ENCODE measurements at regions not wholly inside any gene's neighbourhood (a gene's known extent, or its start where the extent isn't known, plus 50 kb on each side); places are given as distances from the start of the nearest gene placed in this dataset.

DNA sequence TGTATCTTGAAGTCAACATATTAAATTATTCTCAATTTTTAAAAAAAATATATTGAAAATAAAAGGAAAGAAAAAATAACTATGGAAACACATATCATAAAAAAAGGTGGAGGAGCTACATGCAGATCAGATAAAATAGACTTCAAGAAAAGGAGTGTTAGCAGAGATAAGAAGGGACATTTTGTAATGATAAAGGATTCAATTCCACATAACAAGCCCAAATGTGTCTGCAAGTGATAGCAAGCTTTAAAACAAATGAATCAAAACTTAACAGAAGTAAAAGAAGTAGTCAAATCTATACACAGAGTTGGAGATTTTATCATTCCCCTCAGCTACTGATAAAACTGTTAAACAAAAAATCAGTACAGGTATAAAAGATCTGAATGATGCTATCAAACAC is 74.9 kb downstream of the TTC32 start:
- DNase-seq (ENCODE audit: extremely low spot score) = no peak
- ChIA-PET CTCF (interaction anchor here (1.1 kb wide), 2 partner anchors 8 to 21 kb away, joined by 3 read pairs; no protein-coding TSS in a partner anchor), POLR2A (no interaction called here)
- TF ChIP-seq, protein P1, sequence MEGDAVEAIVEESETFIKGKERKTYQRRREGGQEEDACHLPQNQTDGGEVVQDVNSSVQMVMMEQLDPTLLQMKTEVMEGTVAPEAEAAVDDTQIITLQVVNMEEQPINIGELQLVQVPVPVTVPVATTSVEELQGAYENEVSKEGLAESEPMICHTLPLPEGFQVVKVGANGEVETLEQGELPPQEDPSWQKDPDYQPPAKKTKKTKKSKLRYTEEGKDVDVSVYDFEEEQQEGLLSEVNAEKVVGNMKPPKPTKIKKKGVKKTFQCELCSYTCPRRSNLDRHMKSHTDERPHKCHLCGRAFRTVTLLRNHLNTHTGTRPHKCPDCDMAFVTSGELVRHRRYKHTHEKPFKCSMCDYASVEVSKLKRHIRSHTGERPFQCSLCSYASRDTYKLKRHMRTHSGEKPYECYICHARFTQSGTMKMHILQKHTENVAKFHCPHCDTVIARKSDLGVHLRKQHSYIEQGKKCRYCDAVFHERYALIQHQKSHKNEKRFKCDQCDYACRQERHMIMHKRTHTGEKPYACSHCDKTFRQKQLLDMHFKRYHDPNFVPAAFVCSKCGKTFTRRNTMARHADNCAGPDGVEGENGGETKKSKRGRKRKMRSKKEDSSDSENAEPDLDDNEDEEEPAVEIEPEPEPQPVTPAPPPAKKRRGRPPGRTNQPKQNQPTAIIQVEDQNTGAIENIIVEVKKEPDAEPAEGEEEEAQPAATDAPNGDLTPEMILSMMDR (IDR thresholded peaks at IDR 0.05; ENCODE audit: control extremely low read depth, extremely low read depth, low read depth, missing control alignments) = no peak

- ChIA-PET POLR2A (no interaction called here), CTCF (no interaction called here)
- TF ChIP-seq, protein P1 (IDR thresholded peaks at IDR 0.05; ENCODE audit: control extremely low read depth, extremely low read depth, low read depth, missing control alignments) = no peak
- DNase-seq (ENCODE audit: extremely low spot score) = no peak
Observed at GRCh38 chr2:19823507-19823906, 78.3 kb downstream of the TTC32 start.

- DNase-seq (ENCODE audit: extremely low spot score) = no peak
- ChIA-PET POLR2A (no interaction called here), CTCF (interaction anchor here (0.7 to 0.9 kb wide), 2 partner anchors 8 to 132 kb away, joined by 3 read pairs; no protein-coding TSS in a partner anchor)
- TF ChIP-seq, protein P1 (IDR thresholded peaks at IDR 0.05; ENCODE audit: control extremely low read depth, extremely low read depth, low read depth, missing control alignments) = no peak
Observed at GRCh38 chr2:19819097-19820065, 82.4 kb downstream of the TTC32 start.

GRCh38 chr2:19818543-19818942 is 83.2 kb downstream of the TTC32 start:
- no peak for DNase-seq (ENCODE audit: extremely low spot score)
- TF ChIP-seq, protein P1 (IDR thresholded peaks at IDR 0.05; ENCODE audit: control extremely low read depth, extremely low read depth, low read depth, missing control alignments) = no peak
- ChIA-PET CTCF (interaction anchor here (0.7 to 1.0 kb wide), 2 partner anchors 9 to 17 kb away, joined by 3 read pairs; no protein-coding TSS in a partner anchor), POLR2A (no interaction called here)

GRCh38 chr2:19818039-19818438 is 83.7 kb downstream of the TTC32 start:
- TF ChIP-seq, protein P1 (IDR thresholded peaks at IDR 0.05; ENCODE audit: control extremely low read depth, extremely low read depth, low read depth, missing control alignments) = no peak
- CTCF ChIA-PET = interaction anchor here (1.0 kb wide), 1 partner anchor 16 kb away, joined by 3 read pairs; no protein-coding TSS in a partner anchor
- no peak for DNase-seq (ENCODE audit: extremely low spot score)
- POLR2A ChIA-PET = no interaction called here

GRCh38 chr2:19815746-19816145 is 86.0 kb downstream of the TTC32 start:
- POLR2A ChIA-PET = no interaction called here
- TF ChIP-seq, protein P1 (IDR thresholded peaks at IDR 0.05; ENCODE audit: control extremely low read depth, extremely low read depth, low read depth, missing control alignments) = no peak
- CTCF ChIA-PET = interaction anchor here (1.4 kb wide), 1 partner anchor 20 kb away, joined by 3 read pairs; no protein-coding TSS in a partner anchor
- DNase-seq (ENCODE audit: extremely low spot score) = no peak

Data from GM10248 (cell line).